ENCODE measurements at regions not wholly inside any gene's neighbourhood (a gene's known extent, or its start where the extent isn't known, plus 50 kb on each side); places are given as distances from the start of the nearest gene placed in this dataset.

DNA sequence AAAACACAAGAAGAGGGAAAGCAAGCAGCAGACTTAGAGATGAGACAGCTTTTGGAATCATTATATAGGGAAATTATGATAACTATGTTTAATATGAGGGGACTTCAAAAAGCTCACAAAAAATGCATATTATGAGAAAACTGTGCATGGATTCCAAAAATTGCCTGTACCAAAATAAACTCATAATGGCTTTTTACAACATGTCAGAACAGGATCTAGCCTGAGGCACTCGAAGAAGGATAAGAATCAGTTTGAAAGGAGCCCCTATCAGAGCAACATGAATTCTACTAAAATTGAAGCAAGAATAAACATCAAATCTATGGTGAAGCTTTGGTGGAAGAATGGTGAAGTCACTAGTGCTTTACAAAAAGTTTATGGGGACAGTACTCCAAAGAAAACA lies 187.4 kb downstream of the RDH14 start:
- ChIA-PET CTCF (interaction anchor here (1.0 to 2.1 kb wide), 4 partner anchors 14 to 195 kb away, joined by 3 to 5 read pairs (median 4); no protein-coding TSS in a partner anchor), POLR2A (no interaction called here)
- Histone ChIP-seq H3K27me3 (ENCODE audit: control insufficient read depth in 2 of 2, insufficient read depth in 2 of 2, low read length in 2 of 2) (no peaks in the 10 kb centered on the region), H3K36me3 (ENCODE audit: control insufficient read depth in 2 of 2, extremely low read depth in 1 of 2, insufficient read depth in 2 of 2, low read length in 2 of 2) (peaks cover 0 to 3% of the 10 kb centered on the region in 2 experiments), H3K27ac (ENCODE audit: insufficient read depth, low read depth, low read length) (no peak overlapping the region), H3K4me2 (ENCODE audit: insufficient read depth, low read length) (no peak overlapping the region), H3K9ac (replicated peaks; ENCODE audit: extremely low read depth, insufficient read depth, low read length) (no peak overlapping the region), H3K9me3 (replicated peaks; ENCODE audit: control insufficient read depth, insufficient read depth, low read length) (no peaks in the 10 kb centered on the region), H3K4me3 (replicated peaks in 1 of 3; ENCODE audit: insufficient read depth in 1 of 3, low read depth in 1 of 3, low read length in 3 of 3) (no peak overlapping the region), H2AFZ (ENCODE audit: low read depth, low read length) (no peak overlapping the region), H4K20me1 (replicated peaks; ENCODE audit: control insufficient read depth, extremely low read depth, insufficient read depth, low read length) (no peaks in the 10 kb centered on the region), H3K4me1 (ENCODE audit: control insufficient read depth, extremely low read depth, insufficient read depth, low read length) (peaks cover 24% of the 10 kb centered on the region), H3K9me1 (replicated peaks; ENCODE audit: control insufficient read depth, extremely low read depth, insufficient read depth, low read length) (no peaks in the 10 kb centered on the region), H3K79me2 (ENCODE audit: control insufficient read depth, insufficient read depth, low read length) (no peaks in the 10 kb centered on the region)
- FAIRE-seq: no peak
- BruUV-seq (replicated peaks): no TSS peak
- dilution Hi-C loops (cut with MboI; ENCODE audit: extremely low pct_ligation_motif_present, low sequenced_read_pairs) (no loop called here), intact Hi-C loops (cut with micrococcal nuclease) (loop anchor here (10.0 kb wide), 2 partner anchors 298 to 618 kb away; partner anchors contain the start of genes GEN1 and SMC6)
- TF ChIP-seq MYC (IDR thresholded peaks at IDR 0.05; ENCODE audit: low read depth, low read length) (no peak), POLR2A (IDR thresholded peaks at IDR 0.05; ENCODE audit: low read depth, low read length) (no peak), GATA2 (IDR thresholded peaks at IDR 0.05; ENCODE audit: insufficient read depth, insufficient read length, low read depth, low read length) (no peak), JUN (IDR thresholded peaks at IDR 0.05; ENCODE audit: borderline replicate concordance, insufficient read depth, insufficient read length, low read depth) (no peak), FOS (IDR thresholded peaks at IDR 0.05; ENCODE audit: borderline replicate concordance, insufficient read depth, low read length) (no peak), EZH2 (IDR thresholded peaks at IDR 0.05; ENCODE audit: borderline replicate concordance, low read depth, low read length, severe bottlenecking) (no peak), POLR2AphosphoS5 (IDR thresholded peaks at IDR 0.05; ENCODE audit: insufficient read depth, low read depth, low read length) (no peak)
- TF ChIP-seq, protein P1, sequence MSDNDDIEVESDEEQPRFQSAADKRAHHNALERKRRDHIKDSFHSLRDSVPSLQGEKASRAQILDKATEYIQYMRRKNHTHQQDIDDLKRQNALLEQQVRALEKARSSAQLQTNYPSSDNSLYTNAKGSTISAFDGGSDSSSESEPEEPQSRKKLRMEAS (IDR thresholded peaks at IDR 0.05; ENCODE audit: insufficient read depth, insufficient read length): no peak
- TF ChIP-seq, protein P2, sequence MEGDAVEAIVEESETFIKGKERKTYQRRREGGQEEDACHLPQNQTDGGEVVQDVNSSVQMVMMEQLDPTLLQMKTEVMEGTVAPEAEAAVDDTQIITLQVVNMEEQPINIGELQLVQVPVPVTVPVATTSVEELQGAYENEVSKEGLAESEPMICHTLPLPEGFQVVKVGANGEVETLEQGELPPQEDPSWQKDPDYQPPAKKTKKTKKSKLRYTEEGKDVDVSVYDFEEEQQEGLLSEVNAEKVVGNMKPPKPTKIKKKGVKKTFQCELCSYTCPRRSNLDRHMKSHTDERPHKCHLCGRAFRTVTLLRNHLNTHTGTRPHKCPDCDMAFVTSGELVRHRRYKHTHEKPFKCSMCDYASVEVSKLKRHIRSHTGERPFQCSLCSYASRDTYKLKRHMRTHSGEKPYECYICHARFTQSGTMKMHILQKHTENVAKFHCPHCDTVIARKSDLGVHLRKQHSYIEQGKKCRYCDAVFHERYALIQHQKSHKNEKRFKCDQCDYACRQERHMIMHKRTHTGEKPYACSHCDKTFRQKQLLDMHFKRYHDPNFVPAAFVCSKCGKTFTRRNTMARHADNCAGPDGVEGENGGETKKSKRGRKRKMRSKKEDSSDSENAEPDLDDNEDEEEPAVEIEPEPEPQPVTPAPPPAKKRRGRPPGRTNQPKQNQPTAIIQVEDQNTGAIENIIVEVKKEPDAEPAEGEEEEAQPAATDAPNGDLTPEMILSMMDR (IDR thresholded peaks at IDR 0.05; ENCODE audit: extremely low read depth in 1 of 2, insufficient read depth in 1 of 2, low read depth in 1 of 2, low read length in 2 of 2): no peak
- no peak for DNase-seq (ENCODE audit: low read depth, low spot score)

All from endothelial cell of umbilical vein (primary cell).